Kidney (tissue), 13 donors: ENCODE measurements at regions not wholly inside any gene's neighbourhood (a gene's known extent, or its start where the extent isn't known, plus 50 kb on each side); places are given as distances from the start of the nearest gene placed in this dataset.

Experiments used
- DNase-seq, 5 donors: peaks; one replicate each; pipeline ENCODE4 v3.0.0-alpha.2; 2013 to 2020
- FAIRE-seq: peaks from 2 replicates; lab custom pipeline; 2012; peaks lifted over from hg19 to GRCh38; lab: Jason Lieb, UNC
- H3K27ac ChIP-seq, 2 donors: one replicate each; pipeline ENCODE4 v1.7.0; 2013; ENCODE audit warnings: low read depth in 2 of 2, low read length in 2 of 2, inconsistent platforms in 1 of 2
- H3K27me3 ChIP-seq: one replicate; pipeline ENCODE4 v1.7.1; 2013; ENCODE audit warnings: low read length, inconsistent platforms; ENCODE audit not compliant: control insufficient read depth, insufficient read depth
- H3K36me3 ChIP-seq, 3 donors: one replicate each; pipeline versions ENCODE4 v1.7.0 to v1.7.1; 2013; ENCODE audit warnings: low read length in 3 of 3, control low read depth in 1 of 3, inconsistent platforms in 1 of 3; ENCODE audit not compliant: insufficient read depth in 3 of 3, control insufficient read depth in 2 of 3
- H3K4me1 ChIP-seq, 3 donors: one replicate each; pipeline versions ENCODE4 v1.7.0 to v1.7.1; 2013; ENCODE audit warnings: low read length in 3 of 3, inconsistent platforms in 1 of 3, low read depth in 1 of 3; ENCODE audit not compliant: control insufficient read depth in 2 of 3, insufficient read depth in 2 of 3
- H3K4me3 ChIP-seq, 3 donors: one replicate each; pipeline versions ENCODE4 v1.7.0 to v1.8.1; 2013; ENCODE audit warnings: low read length in 3 of 3, control low read depth in 1 of 3, inconsistent platforms in 1 of 3
- H3K9ac ChIP-seq, 3 donors: one replicate each; pipeline versions ENCODE4 v1.7.0 to v1.7.1; 2013; ENCODE audit warnings: low read length in 3 of 3, control low read depth in 1 of 3, inconsistent platforms in 1 of 3
- H3K9me3 ChIP-seq, 3 donors: one replicate each; pipeline versions ENCODE4 v1.7.0 to v1.7.1; 2013; ENCODE audit warnings: low read length in 3 of 3, control low read depth in 1 of 3, inconsistent platforms in 1 of 3; ENCODE audit not compliant: control insufficient read depth in 2 of 3, insufficient read depth in 1 of 3
- intact Hi-C: fragments of 100-400 bp; cut with DNase I; formaldehyde crosslinking; loops from one replicate; pipeline ENCODE4 v1.11.1; 2022
- TF ChIP-seq, protein P1 (sequence below): IDR thresholded peaks from 3 replicates; pipeline ENCODE4 v1.5.1; 2012; ENCODE audit warnings: mild to moderate bottlenecking, moderate library complexity, borderline replicate concordance; ENCODE audit not compliant: insufficient read depth; ENCODE audit errors: extremely low read depth
- donor health status: control.
- donor health status: control.
- donor health status: control.
- donor health status: control.
- donor health status: control.
- donor health status: DM: yes; HTN: yes; CAD: no.
- donor health status: Normal renal cell carcinoma (clear cell type).

DNA sequence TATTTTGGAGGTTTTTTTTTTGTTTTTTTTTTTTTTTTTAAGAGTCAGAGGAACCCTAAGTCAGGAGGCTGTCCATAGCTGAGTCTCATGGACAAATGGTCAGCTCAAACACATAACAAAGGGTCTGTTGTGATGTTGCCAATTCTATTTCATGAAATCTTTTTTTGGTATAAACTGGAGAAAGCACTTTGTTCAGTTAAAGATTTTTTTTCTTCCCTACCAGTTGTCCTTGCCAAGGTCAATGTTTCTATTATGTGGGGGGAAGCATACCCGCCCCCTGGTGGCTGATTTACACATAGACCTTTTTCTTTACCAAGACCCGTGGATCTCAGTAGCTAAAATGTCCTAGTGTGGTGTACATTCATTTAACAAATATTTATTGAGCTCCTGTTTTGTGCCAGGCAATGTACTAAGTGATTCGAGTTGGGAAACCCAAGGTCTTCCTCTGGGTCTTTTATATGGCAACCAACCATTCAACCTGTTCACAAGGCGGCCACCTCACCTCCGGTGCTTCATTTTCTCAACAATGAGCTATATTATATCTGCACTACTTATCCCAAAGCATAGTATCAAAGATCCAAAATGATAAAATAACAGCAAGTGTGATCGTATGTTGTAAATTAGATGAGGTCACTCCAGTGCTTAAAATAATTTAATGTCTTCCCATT lies 214.5 kb downstream of the PAH start:
- DNase-seq (peak in 3 of 5 donors; percentile 47 to 63 (median 51)), FAIRE-seq (no peak)
- Histone ChIP-seq H3K27me3 (no peaks in the 10 kb centered on the region), H3K4me3 (no peak overlapping the region), H3K4me1 (no peaks in the 10 kb centered on the region), H3K9me3 (no peaks in the 10 kb centered on the region), H3K27ac (no peak overlapping the region), H3K9ac (no peak overlapping the region), H3K36me3 (no peaks in the 10 kb centered on the region)
- intact Hi-C loops, result no loop called here
- TF ChIP-seq, protein P1, sequence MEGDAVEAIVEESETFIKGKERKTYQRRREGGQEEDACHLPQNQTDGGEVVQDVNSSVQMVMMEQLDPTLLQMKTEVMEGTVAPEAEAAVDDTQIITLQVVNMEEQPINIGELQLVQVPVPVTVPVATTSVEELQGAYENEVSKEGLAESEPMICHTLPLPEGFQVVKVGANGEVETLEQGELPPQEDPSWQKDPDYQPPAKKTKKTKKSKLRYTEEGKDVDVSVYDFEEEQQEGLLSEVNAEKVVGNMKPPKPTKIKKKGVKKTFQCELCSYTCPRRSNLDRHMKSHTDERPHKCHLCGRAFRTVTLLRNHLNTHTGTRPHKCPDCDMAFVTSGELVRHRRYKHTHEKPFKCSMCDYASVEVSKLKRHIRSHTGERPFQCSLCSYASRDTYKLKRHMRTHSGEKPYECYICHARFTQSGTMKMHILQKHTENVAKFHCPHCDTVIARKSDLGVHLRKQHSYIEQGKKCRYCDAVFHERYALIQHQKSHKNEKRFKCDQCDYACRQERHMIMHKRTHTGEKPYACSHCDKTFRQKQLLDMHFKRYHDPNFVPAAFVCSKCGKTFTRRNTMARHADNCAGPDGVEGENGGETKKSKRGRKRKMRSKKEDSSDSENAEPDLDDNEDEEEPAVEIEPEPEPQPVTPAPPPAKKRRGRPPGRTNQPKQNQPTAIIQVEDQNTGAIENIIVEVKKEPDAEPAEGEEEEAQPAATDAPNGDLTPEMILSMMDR, result peak; percentile 40

DNA sequence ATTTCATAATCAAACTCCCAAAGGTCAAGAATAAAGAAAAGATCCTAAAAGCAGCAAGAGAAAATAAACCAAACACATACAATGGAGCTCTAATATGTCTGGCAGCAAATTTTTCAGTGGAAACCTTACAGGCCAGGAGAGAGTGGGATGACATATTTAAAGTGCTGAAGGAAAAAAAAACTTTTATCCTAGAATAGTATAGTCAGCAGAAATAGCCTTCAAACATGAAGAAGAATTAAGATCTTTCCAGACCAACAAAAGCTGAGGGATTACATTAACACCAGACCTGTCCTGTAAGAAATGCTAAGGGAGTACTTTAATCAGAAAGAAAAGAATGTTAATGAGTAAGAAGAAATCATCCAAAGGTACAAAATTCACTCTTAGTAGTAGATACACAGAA lies 215.7 kb upstream of the IGF1 start:
- TF ChIP-seq, protein P1, result no peak
- no peak for FAIRE-seq
- no peaks in the 10 kb centered on the region for H3K27me3 ChIP-seq

DNA sequence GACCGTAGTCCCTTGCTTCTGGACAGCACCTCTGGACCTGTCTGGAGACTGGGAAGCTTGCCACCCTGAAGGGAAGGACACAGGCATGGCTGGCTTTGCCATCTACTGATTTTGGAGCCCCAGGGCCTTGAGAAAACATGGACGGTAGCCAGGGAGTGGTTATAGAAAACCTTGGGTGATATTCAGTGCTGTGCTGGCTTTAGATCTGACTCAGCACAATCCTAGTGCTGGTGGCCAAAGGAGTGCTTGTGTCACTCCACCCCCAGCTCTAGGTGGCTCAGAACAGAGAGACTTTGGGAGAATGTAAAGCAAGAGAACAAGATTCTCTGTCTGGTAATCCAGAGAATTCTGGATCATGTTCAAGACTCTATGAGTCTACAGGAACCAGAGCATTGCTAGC lies 214.5 kb upstream of the IGF1 start:
- DNase-seq, result no peak
- H3K27me3 ChIP-seq, result no peaks in the 10 kb centered on the region
- H3K4me3 ChIP-seq, result no peak overlapping the region
- TF ChIP-seq, protein P1, result no peak
- intact Hi-C loops, result no loop called here
- no peaks in the 10 kb centered on the region for H3K36me3 ChIP-seq
- H3K9me3 ChIP-seq, result no peaks in the 10 kb centered on the region
- FAIRE-seq, result no peak
- H3K27ac ChIP-seq, result no peak overlapping the region
- no peak overlapping the region for H3K9ac ChIP-seq
- no peaks in the 10 kb centered on the region for H3K4me1 ChIP-seq

More for the DNA sequence above, 215.7 kb upstream of the IGF1 start:
- intact Hi-C loops, result no loop called here
- H3K9ac ChIP-seq, result no peak overlapping the region
- H3K4me3 ChIP-seq, result no peak overlapping the region
- H3K4me1 ChIP-seq, result no peaks in the 10 kb centered on the region
- no peak for DNase-seq
- H3K36me3 ChIP-seq, result no peaks in the 10 kb centered on the region
- H3K9me3 ChIP-seq, result no peaks in the 10 kb centered on the region
- H3K27ac ChIP-seq, result no peak overlapping the region
